ENCODE measurements at regions not wholly inside any gene's neighbourhood (a gene's known extent, or its start where the extent isn't known, plus 50 kb on each side); places are given as distances from the start of the nearest gene placed in this dataset.
A peak's percentile ranks its signal among the peaks of the same experiment; 100 is the strongest.

DNA sequence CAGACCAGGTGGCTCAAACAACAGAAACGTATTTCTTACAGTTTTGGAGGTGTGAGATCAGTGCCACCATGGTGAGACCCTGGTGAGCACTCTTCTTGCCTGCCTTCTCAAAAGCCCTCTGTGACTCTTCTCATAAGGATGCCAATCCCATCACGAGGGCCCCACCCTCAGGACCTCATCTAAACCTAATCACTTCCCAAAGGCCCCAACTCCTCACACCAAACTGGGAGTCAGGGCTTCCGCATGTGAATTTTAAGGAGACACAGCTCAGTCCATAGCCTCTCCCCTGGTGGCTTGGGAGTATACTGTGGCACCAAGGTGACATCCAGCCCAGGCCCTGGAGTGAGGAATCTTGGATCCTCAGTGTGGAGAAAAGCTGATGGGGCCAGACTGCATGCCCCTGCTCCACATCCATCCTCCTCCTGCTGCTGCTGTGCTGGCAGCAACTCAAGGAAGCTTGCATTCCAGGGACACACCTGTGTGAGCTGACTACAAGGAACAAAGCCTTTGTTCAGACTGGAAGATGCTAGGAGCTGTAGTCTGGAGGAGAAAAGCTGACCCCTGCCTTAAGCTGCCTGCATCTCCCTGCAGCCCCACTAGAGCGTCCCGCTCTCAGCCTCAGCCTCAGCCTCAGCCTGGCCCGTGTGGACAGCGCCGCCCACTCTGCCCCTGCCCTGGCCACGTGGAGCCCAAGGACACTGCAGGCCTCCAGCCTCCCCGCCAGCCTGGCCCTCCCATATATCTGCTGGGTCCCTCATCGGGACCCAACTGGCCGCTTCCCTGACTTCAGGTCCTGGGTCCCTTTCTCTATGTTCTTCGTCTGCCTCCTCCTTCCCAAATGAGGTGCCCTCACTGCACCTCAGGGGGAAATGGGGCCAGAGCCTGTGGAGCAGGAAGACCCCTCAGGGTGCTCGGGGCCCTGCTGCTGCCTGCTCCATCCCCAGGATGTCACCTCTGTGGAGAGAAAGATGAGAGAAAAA, 87.8 kb upstream of the RAB6C start:
- Histone ChIP-seq H3K27ac (ENCODE audit: insufficient read depth in 1 of 2, low read depth in 1 of 2, low read length in 2 of 2, poor library complexity in 1 of 2, severe bottlenecking in 2 of 2) (no peak overlapping the region), H3K4me3 (ENCODE audit: control insufficient read depth in 1 of 7, extremely low read depth in 1 of 7, insufficient read depth in 4 of 7, low read depth in 2 of 7, low read length in 6 of 7) (no peak overlapping the region), H3K27me3 (replicated peaks in 2 of 5; ENCODE audit: control insufficient read depth in 4 of 5, insufficient read depth in 5 of 5, low read length in 4 of 5) (peaks cover 0 to 6% (median 0%) of the 10 kb centered on the region in 5 experiments), H3K36me3 (ENCODE audit: control insufficient read depth in 4 of 4, insufficient read depth in 4 of 4, low read length in 3 of 4) (no peaks in the 10 kb centered on the region), H3K9me3 (ENCODE audit: control extremely low read depth in 1 of 5, control insufficient read depth in 4 of 5, insufficient read depth in 2 of 5, low read depth in 1 of 5, low read length in 4 of 5) (no peaks in the 10 kb centered on the region), H3K4me1 (ENCODE audit: control extremely low read depth in 1 of 4, control insufficient read depth in 4 of 4, insufficient read depth in 4 of 4, low read length in 3 of 4) (no peaks in the 10 kb centered on the region)
- POLR2A ChIA-PET = no interaction called here
- no peak for DNase-seq
- CTCF ChIA-PET = interaction anchor here (0.9 kb wide), 1 partner anchor 15 kb away, joined by 3 read pairs; no protein-coding TSS in a partner anchor
- WGBS (ENCODE audit: insufficient coverage) = 91% methylated on average over 13 of the region's 14 CpGs

DNA sequence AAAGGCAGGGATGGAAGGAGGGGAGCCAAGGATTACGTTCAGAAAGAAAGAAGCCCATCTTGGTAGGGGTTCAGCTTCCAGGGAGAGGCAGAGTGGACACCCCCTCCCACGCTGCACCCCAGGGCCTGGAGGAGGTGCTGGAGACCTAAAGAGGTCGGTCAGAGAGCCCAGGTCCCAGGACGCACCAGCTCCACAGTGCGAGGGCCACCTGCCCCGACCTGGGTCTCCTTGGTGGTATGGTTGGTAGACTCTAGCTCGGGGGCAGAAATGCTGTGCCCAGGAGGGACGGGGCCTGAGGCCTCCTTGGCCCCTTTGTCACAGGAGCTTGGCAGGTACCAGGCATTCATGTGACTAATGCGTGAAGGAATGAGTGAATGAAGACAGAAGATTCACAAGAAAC, 87.1 kb upstream of the RAB6C start:
- 94% methylated on average over 7 of the region's 9 CpGs for WGBS (ENCODE audit: insufficient coverage)
- H3K9me3 ChIP-seq (ENCODE audit: control extremely low read depth in 1 of 5, control insufficient read depth in 4 of 5, insufficient read depth in 2 of 5, low read depth in 1 of 5, low read length in 4 of 5) = peaks cover 0 to 1% (median 0%) of the 10 kb centered on the region in 5 experiments
- H3K4me3 ChIP-seq (ENCODE audit: control insufficient read depth in 1 of 7, extremely low read depth in 1 of 7, insufficient read depth in 4 of 7, low read depth in 2 of 7, low read length in 6 of 7) = no peak overlapping the region
- H3K27ac ChIP-seq (ENCODE audit: insufficient read depth in 1 of 2, low read depth in 1 of 2, low read length in 2 of 2, poor library complexity in 1 of 2, severe bottlenecking in 2 of 2) = no peak overlapping the region
- H3K36me3 ChIP-seq (ENCODE audit: control insufficient read depth in 4 of 4, insufficient read depth in 4 of 4, low read length in 3 of 4) = no peaks in the 10 kb centered on the region
- no peaks in the 10 kb centered on the region for H3K4me1 ChIP-seq (ENCODE audit: control extremely low read depth in 1 of 4, control insufficient read depth in 4 of 4, insufficient read depth in 4 of 4, low read length in 3 of 4)
- no peak for DNase-seq
- ChIA-PET CTCF (no interaction called here), POLR2A (no interaction called here)
- H3K27me3 ChIP-seq (replicated peaks in 2 of 5; ENCODE audit: control insufficient read depth in 4 of 5, insufficient read depth in 5 of 5, low read length in 4 of 5) = peaks cover 0 to 6% (median 0%) of the 10 kb centered on the region in 5 experiments

GRCh38 chr2:129892773-129893172, 86.7 kb upstream of the RAB6C start:
- H3K9me3 ChIP-seq (ENCODE audit: control extremely low read depth in 1 of 5, control insufficient read depth in 4 of 5, insufficient read depth in 2 of 5, low read depth in 1 of 5, low read length in 4 of 5) = peaks cover 0 to 1% (median 0%) of the 10 kb centered on the region in 5 experiments
- H3K4me3 ChIP-seq (ENCODE audit: control insufficient read depth in 1 of 7, extremely low read depth in 1 of 7, insufficient read depth in 4 of 7, low read depth in 2 of 7, low read length in 6 of 7) = no peak overlapping the region
- H3K36me3 ChIP-seq (ENCODE audit: control insufficient read depth in 4 of 4, insufficient read depth in 4 of 4, low read length in 3 of 4) = no peaks in the 10 kb centered on the region
- WGBS (ENCODE audit: insufficient coverage) = 100% methylated on average over 5 of the region's 6 CpGs
- no peaks in the 10 kb centered on the region for H3K4me1 ChIP-seq (ENCODE audit: control extremely low read depth in 1 of 4, control insufficient read depth in 4 of 4, insufficient read depth in 4 of 4, low read length in 3 of 4)
- peaks cover 0 to 6% (median 0%) of the 10 kb centered on the region in 5 experiments for H3K27me3 ChIP-seq (replicated peaks in 2 of 5; ENCODE audit: control insufficient read depth in 4 of 5, insufficient read depth in 5 of 5, low read length in 4 of 5)
- DNase-seq = no peak
- ChIA-PET POLR2A (no interaction called here), CTCF (no interaction called here)
- H3K27ac ChIP-seq (ENCODE audit: insufficient read depth in 1 of 2, low read depth in 1 of 2, low read length in 2 of 2, poor library complexity in 1 of 2, severe bottlenecking in 2 of 2) = no peak overlapping the region

DNA sequence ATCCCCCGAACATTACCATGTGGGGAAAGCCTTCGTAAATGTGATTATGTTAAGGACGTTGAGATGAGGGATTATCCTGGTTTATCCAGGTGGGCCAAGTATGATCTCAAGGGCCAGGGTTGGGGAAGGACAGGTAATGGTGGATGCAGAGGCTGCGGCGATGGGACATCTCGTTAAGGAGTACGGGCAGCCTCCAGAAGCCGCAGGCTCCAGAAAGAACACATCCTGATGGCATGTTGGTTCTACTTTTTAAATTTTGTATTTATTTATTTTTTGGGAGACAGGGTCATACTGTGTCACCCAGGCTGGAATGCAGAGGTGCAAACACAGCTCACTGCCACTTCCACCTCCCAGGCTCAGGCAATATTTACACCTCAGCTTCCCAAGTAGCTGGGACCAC, 86.2 kb upstream of the RAB6C start:
- no peak for DNase-seq
- POLR2A ChIA-PET = no interaction called here
- Histone ChIP-seq H3K4me3 (ENCODE audit: control insufficient read depth in 1 of 7, extremely low read depth in 1 of 7, insufficient read depth in 4 of 7, low read depth in 2 of 7, low read length in 6 of 7) (no peak overlapping the region), H3K4me1 (ENCODE audit: control extremely low read depth in 1 of 4, control insufficient read depth in 4 of 4, insufficient read depth in 4 of 4, low read length in 3 of 4) (no peaks in the 10 kb centered on the region), H3K27me3 (replicated peaks in 2 of 5; ENCODE audit: control insufficient read depth in 4 of 5, insufficient read depth in 5 of 5, low read length in 4 of 5) (peaks cover 0 to 6% (median 0%) of the 10 kb centered on the region in 5 experiments), H3K9me3 (ENCODE audit: control extremely low read depth in 1 of 5, control insufficient read depth in 4 of 5, insufficient read depth in 2 of 5, low read depth in 1 of 5, low read length in 4 of 5) (peaks cover 0 to 1% (median 0%) of the 10 kb centered on the region in 5 experiments), H3K36me3 (ENCODE audit: control insufficient read depth in 4 of 4, insufficient read depth in 4 of 4, low read length in 3 of 4) (no peaks in the 10 kb centered on the region), H3K27ac (ENCODE audit: insufficient read depth in 1 of 2, low read depth in 1 of 2, low read length in 2 of 2, poor library complexity in 1 of 2, severe bottlenecking in 2 of 2) (no peak overlapping the region)
- 83% methylated on average over 8 of the region's 8 CpGs for WGBS (ENCODE audit: insufficient coverage)
- CTCF ChIA-PET = no interaction called here

DNA sequence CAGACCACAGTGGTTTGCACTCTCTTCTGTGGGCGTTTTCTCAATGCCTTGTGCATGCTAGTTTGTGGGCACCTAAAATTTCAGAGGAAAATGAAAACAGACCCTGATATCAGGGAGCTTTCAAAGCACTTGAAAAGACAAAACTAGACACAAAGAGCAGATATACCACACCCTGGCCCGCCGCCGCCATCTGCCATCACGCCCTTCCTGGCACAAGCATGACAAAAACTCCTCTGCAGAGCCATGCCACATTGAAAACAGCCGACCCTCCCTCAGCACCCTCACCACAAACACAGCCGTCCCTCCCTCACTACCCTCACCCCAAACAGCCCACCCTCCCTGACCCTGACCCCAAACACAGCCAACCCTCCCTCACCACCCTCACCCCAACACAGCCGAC, 84.8 kb upstream of the RAB6C start:
- WGBS (ENCODE audit: insufficient coverage) = 87% methylated on average over 7 of the region's 8 CpGs
- no peak overlapping the region for H3K4me3 ChIP-seq (ENCODE audit: control insufficient read depth in 1 of 7, extremely low read depth in 1 of 7, insufficient read depth in 4 of 7, low read depth in 2 of 7, low read length in 6 of 7)
- H3K27me3 ChIP-seq (replicated peaks in 2 of 5; ENCODE audit: control insufficient read depth in 4 of 5, insufficient read depth in 5 of 5, low read length in 4 of 5) = peaks cover 0 to 2% (median 0%) of the 10 kb centered on the region in 5 experiments
- no peaks in the 10 kb centered on the region for H3K4me1 ChIP-seq (ENCODE audit: control extremely low read depth in 1 of 4, control insufficient read depth in 4 of 4, insufficient read depth in 4 of 4, low read length in 3 of 4)
- H3K36me3 ChIP-seq (ENCODE audit: control insufficient read depth in 4 of 4, insufficient read depth in 4 of 4, low read length in 3 of 4) = no peaks in the 10 kb centered on the region
- POLR2A ChIA-PET = no interaction called here
- DNase-seq = peak in 1 of 3 donors; percentile 27
- CTCF ChIA-PET = no interaction called here
- H3K9me3 ChIP-seq (ENCODE audit: control extremely low read depth in 1 of 5, control insufficient read depth in 4 of 5, insufficient read depth in 2 of 5, low read depth in 1 of 5, low read length in 4 of 5) = peaks cover 0 to 1% (median 0%) of the 10 kb centered on the region in 5 experiments
- no peak overlapping the region for H3K27ac ChIP-seq (ENCODE audit: insufficient read depth in 1 of 2, low read depth in 1 of 2, low read length in 2 of 2, poor library complexity in 1 of 2, severe bottlenecking in 2 of 2)

DNA sequence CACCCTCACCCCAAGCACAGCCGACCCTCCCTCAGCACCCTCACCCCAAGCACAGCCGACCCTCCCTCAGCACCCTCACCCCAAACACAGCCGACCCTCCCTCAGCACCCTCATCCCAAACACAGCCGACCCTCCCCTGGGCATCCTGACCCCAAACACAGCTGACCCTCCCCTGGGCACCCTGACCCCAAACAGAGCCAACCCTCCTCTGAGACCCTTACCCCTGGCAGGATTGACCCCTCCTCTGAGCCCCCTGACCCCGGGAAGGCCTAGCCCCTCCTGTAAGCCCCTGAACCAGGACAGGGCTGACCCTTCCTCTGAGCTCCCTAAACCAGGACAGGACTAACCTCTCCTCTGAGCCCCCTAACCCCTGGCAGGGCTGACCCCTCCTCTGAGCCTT, 84.4 kb upstream of the RAB6C start:
- Histone ChIP-seq H3K4me1 (ENCODE audit: control extremely low read depth in 1 of 4, control insufficient read depth in 4 of 4, insufficient read depth in 4 of 4, low read length in 3 of 4) (no peaks in the 10 kb centered on the region), H3K4me3 (ENCODE audit: control insufficient read depth in 1 of 7, extremely low read depth in 1 of 7, insufficient read depth in 4 of 7, low read depth in 2 of 7, low read length in 6 of 7) (no peak overlapping the region), H3K27ac (ENCODE audit: insufficient read depth in 1 of 2, low read depth in 1 of 2, low read length in 2 of 2, poor library complexity in 1 of 2, severe bottlenecking in 2 of 2) (no peak overlapping the region), H3K9me3 (ENCODE audit: control extremely low read depth in 1 of 5, control insufficient read depth in 4 of 5, insufficient read depth in 2 of 5, low read depth in 1 of 5, low read length in 4 of 5) (peaks cover 0 to 1% (median 0%) of the 10 kb centered on the region in 5 experiments), H3K36me3 (ENCODE audit: control insufficient read depth in 4 of 4, insufficient read depth in 4 of 4, low read length in 3 of 4) (no peaks in the 10 kb centered on the region), H3K27me3 (replicated peaks in 2 of 5; ENCODE audit: control insufficient read depth in 4 of 5, insufficient read depth in 5 of 5, low read length in 4 of 5) (peaks cover 0 to 1% (median 0%) of the 10 kb centered on the region in 5 experiments)
- 100% methylated on average over 1 of the region's 5 CpGs for WGBS (ENCODE audit: insufficient coverage)
- DNase-seq = no peak
- CTCF ChIA-PET = interaction anchor here (1.4 kb wide), 1 partner anchor 10 kb away, joined by 3 read pairs; no protein-coding TSS in a partner anchor
- POLR2A ChIA-PET = no interaction called here

DNA sequence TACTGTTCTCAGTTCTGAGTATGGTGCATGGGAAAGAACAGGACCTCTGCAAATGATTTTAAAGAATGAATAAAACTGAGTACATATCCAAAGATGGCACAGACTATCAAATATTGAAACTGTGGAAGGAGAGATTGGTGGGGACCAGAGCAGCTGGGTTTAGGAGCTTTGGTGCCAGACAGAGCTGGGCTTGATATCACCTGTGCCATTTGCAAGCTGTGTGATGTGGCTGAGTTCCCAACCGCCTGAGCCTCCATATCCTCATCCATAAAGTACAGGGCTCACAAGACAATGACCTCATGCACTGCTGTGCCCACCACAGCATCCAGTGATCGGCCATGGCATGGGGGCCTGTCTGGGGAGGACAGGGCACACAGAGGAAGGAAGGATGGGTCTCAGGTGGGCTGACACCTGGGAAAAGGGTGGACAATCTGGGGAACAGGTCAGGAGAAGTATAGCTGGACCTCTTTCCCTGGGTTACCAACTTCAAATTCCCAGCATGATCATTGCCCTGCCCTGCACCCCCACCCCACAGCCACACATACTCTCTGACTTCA, 83.9 kb upstream of the RAB6C start:
- no peak for DNase-seq
- Histone ChIP-seq H3K9me3 (ENCODE audit: control extremely low read depth in 1 of 5, control insufficient read depth in 4 of 5, insufficient read depth in 2 of 5, low read depth in 1 of 5, low read length in 4 of 5) (peaks cover 0 to 1% (median 0%) of the 10 kb centered on the region in 5 experiments), H3K36me3 (ENCODE audit: control insufficient read depth in 4 of 4, insufficient read depth in 4 of 4, low read length in 3 of 4) (no peaks in the 10 kb centered on the region), H3K27ac (ENCODE audit: insufficient read depth in 1 of 2, low read depth in 1 of 2, low read length in 2 of 2, poor library complexity in 1 of 2, severe bottlenecking in 2 of 2) (no peak overlapping the region), H3K4me3 (ENCODE audit: control insufficient read depth in 1 of 7, extremely low read depth in 1 of 7, insufficient read depth in 4 of 7, low read depth in 2 of 7, low read length in 6 of 7) (no peak overlapping the region), H3K27me3 (replicated peaks in 2 of 5; ENCODE audit: control insufficient read depth in 4 of 5, insufficient read depth in 5 of 5, low read length in 4 of 5) (no peaks in the 10 kb centered on the region), H3K4me1 (ENCODE audit: control extremely low read depth in 1 of 4, control insufficient read depth in 4 of 4, insufficient read depth in 4 of 4, low read length in 3 of 4) (no peaks in the 10 kb centered on the region)
- WGBS (ENCODE audit: insufficient coverage) = 100% methylated on average over 1 of the region's 2 CpGs
- POLR2A ChIA-PET = interaction anchor here (0.8 kb wide), 1 partner anchor 10 kb away, joined by 3 read pairs; no protein-coding TSS in a partner anchor
- CTCF ChIA-PET = interaction anchor here (1.4 kb wide), 1 partner anchor 9 kb away, joined by 3 read pairs; no protein-coding TSS in a partner anchor
